Skin of body (tissue), 1 donor: ENCODE measurements at regions not wholly inside any gene's neighbourhood (a gene's known extent, or its start where the extent isn't known, plus 50 kb on each side); places are given as distances from the start of the nearest gene placed in this dataset.
"Not testable (repeated sequence)": the region's sequence is repeated elsewhere in the genome, so short reads cannot be mapped to it uniquely, and the experiment has no call there.

Experiments used
- DNase-seq: peaks from one replicate; lab custom pipeline; 2025; lab: John Stamatoyannopoulos, UW

DNA sequence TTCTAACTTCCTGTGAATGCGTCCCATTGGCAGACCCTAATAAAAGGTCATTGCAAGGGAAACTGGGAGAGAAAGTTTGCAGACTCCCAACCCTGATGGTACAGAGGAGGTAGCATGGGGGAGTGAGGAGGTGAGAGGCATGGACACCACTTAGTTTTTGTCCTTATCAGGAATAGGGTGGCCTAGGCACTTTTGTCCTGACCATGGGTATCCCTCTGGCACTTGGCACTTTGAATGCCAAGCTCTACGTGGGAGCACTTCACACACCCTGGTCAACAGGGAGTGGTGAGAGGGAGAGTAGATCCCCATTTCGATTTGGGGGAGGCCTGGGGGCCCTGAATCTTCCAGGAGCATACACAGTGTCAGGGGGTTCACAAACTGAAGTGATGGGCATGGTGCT lies 75.6 kb upstream of the SH3PXD2B start:
- no peak for DNase-seq

DNA sequence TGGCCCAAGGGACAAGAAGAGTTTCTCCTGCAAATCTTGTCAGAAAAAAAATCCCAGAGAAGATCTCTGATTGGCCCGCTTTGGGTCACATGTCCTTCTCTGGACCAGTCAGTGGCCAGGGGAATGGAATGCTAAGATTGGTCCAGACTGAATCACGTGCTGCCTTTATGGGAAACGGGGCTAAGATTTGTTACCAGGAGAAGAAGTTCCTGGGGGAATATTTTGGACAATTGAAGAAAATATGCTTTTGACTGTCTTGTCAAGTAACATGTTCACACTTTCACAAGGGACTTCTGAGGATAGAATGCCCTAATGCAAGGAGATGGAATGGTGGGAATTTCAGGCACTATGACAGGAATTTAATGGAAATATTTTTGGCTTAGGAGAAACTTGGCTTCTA lies 74.1 kb upstream of the SH3PXD2B start:
- no peak for DNase-seq

DNA sequence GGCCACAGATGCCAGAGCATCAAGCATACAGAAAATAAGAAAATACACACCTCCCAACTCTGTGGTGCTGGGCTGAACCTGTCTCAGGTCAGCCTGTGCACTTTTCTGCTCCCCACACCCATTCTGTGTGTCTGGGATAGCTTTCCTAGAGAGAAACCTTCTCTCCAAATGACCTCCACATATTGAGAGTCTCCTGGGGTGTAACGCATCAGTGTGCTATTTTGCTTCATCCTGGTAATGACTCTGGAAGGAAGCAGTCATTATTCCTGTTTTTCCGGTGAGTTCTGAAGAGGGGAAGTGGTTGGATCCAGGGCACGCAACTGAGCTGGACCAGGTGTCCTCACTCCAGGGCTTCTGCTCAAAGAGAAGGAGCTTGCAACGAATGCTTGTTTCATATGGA lies 73.2 kb upstream of the SH3PXD2B start:
- DNase-seq, result no peak

DNA sequence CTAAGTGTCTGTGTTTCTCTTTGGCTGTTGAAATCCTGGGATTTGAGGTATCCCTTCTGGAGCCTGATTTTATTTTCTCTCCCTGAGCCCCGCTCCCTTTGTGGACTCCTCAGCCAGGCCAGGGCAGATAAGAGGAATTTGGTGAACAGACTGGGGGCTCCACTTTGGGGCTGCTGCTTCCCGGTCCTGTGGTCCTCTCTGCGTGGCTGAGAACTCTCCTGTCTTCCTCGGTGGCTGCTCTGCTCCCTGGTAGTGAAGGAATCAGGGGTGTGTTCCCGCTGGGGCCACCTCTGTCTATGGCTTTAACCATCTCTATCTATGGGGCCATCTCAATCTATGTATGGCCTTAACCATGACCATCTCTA lies 71.7 kb upstream of the SH3PXD2B start:
- no peak for DNase-seq

DNA sequence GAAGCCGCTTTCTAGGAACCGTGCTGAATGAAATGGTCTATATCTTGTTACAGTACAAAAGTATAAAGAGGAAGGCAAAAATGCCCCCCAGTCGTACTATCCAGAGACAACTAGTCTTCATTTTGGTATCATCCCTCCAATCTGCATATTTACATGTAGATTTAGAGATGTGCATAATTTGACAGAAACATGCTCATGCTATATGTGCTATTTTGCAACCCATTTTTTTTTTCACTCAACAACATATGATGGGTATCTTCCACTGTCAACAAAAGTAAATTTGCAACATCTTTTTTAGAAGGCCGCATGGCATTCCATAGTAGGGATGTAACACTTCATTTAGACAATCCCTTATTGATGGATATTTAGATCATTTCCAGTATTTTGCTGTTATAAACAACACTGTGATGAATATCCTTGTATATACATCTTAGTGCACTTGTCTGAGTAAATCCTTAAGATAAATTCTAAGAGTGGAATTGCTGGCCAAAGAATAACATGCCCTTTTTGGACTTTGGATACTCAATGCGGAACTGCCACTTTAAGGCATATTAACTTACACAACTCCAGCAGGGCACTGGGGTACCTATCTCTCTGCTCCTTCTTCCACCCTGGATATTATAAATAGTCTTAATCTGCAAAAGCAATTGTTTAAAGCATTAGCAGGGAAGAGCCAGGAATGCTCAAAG lies 71.1 kb upstream of the SH3PXD2B start:
- no peak for DNase-seq

DNA sequence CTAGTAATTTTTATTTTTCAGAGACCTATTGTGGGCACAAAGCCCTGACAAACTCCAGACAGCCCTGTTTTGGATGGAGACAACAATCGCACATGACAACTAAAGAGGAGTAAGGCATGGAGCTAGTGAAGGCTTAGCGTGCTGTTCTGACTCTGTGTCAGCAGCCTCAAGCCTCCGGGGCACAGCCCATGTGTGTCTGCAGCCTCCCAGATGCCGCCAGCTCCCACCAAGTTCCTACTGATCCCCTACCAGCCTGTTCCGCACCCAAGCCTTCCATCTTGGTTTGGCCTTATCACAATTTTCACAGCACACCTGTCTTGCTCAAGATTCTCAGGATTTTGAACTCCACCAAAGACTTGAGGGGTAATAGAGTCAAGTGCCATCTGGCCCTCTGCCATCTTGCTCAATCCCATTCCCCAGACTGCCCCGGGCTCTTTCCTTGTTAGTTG lies 70.3 kb upstream of the SH3PXD2B start:
- no peak for DNase-seq

DNA sequence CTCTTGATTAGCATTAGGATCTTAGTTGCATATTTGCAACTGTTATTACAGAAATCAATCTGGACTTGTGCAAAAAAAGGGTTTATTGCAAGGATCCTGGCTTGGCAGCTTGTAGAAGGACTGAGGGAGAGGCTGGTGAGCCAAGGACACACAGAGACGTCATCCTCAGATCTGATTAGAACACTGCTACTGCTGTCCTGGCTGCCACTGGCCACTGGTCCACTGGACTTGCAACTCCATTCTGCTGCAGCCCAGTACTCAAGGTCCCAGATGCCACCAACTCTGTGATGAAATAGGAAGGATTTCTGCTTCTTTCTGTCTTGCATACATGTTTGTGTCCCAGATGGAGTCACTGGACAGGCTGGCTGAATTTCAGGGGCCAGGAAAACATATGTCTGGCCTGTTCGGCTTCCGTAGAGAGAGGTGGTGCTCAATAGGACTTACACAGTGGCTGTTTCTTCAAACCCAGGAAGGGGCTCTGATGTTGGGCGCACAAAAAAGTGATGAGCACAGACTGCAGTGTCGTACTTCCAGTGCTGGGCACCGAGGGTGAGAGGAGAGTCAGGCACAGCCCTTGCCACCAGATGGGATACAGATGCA lies 68.9 kb upstream of the SH3PXD2B start:
- DNase-seq, result no peak

DNA sequence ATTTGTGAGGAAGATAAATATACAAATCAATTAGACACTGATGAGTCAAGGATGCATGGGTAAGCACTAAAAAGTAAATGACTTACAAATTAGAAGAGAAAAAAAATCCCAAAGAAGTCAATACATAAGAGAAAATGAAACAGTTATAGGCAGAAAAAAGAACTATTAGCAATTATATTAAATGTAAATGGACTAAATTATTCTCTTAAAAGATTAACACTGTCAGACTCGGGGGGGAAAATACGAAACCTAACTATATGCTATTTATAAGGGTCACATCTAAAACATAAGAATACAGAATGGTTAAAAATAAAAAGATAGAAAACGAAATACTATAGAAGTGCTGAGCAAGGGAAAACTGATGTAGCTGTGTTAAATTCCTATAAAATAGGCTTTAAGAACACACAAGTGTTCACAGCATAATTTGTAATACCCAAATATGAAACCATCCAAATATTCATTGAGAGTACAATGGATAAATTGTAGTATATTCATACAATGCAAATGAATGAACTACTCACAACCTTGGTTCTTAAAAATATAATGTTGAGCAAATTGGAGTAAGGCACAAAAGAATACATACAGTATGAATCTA lies 67.1 kb upstream of the SH3PXD2B start:
- no peak for DNase-seq

DNA sequence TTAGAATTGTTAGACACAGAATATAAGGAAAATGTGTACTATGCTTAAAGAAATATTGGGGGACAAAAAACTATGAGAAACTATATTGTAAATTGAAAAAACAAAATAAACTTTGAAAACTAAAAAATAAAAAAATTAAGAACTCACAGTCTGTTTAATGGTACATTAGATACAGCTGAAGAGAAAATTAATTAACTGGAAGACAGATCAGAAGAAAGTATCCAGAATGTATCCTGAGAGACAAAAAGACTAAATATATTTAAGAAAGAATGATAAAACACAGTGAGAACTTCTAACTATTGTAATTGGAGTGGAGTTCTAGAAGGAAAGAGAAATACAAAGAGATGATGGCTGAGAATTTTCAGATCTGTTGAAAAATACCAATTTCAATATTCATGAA lies 57.6 kb upstream of the SH3PXD2B start:
- DNase-seq, result no peak

DNA sequence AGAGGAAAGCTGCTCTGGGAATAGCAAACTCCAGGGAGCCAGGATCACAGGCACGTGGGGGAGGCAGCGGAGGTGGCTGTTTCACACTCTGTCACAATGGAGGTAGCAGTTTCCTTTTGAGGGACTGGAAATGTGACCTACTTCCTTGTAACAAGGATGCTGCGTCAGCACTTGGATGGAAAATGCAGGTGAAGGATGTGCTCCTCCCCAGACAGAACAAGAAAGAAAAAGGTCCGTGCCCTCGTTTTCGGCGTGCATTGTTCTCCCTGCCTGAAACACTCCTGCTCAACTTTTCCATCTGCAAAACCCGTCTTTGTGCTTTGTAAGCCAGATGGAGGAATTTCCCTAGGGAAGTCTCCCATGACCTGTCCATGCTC lies 55.1 kb upstream of the SH3PXD2B start:
- DNase-seq, result no peak

DNA sequence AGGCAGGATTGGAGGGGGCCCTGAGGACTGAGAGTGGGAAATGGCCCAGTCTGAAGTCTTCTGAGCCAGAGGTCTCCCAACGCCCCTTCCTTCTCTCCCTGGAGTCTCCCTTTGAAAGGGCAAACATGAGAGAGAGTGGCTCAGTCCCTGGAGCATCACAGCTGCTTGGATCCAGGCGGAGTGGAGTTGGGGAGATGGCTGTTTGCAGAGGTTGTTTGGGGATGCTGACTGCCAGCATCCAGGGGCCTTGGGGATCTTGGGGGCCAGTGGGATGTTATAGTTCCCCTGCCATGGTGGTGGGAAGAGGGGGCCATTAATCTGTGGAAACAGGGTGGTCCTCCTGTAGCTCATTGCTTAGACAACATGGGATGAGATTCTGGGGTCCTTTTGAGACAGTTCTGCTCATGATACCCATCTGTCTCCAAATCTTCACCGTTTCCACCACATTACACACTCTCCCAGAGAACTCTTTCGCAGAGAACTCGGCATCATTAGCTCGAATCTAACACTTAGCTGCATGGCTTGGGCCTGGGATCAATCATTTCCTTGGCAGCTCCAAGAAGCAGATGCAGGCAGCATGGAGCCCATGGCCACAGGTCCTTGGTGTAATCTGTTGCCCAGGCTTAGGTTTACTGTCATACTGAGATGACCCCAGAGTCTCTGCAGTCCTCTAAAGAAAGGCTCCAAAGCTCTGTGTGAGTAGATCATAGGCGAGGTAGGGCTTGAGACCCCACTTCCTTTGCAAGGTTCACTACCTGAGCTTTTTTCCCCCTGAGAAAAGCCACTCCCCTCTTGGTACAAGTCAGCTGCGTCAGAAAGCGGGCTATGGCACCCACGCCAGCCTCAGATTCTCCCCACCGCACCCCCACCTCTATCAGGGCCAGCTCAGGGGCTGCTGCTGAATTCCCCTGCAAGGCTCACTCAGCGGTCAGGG lies 54.4 kb upstream of the SH3PXD2B start:
- no peak for DNase-seq

DNA sequence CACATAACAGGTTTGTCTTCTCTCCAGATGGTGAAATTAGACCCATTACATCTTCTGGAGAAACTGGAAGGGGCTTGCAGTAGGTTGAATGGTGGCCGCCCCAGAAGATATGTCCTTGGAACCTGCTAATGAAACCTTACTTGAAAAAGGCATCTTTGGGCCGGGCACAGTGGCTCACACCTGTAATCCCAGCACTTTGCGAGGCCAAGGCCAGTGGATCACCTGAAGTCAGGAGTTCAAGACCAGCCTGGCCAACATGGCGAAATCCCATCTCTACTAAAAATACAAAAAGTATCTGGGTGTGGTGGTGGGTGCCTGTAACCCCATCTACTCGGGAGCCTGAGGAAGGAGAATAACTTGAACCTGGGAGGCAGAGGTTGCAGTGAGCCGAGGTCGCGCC lies 53.2 kb upstream of the SH3PXD2B start:
- DNase-seq, result not testable (repeated sequence)

DNA sequence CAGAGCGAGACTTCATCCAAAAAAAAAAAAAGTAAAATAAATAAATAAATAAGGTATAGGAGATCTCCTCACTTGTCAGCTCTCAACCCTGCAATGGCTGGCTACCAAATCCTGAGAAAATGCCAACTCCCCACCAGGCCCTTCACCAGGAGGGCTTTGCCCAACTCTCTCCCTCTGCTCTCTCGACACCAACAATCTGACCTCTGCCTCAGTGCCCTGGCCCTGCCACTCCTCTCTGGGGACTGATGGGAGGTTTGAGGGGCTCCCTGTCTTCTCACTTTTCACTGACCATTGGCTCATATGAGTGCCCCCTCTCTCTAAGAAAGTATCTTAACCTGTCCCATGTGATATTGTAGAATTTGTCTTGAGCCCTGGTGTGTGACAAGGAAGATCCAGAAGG lies 52.6 kb upstream of the SH3PXD2B start:
- no peak for DNase-seq

DNA sequence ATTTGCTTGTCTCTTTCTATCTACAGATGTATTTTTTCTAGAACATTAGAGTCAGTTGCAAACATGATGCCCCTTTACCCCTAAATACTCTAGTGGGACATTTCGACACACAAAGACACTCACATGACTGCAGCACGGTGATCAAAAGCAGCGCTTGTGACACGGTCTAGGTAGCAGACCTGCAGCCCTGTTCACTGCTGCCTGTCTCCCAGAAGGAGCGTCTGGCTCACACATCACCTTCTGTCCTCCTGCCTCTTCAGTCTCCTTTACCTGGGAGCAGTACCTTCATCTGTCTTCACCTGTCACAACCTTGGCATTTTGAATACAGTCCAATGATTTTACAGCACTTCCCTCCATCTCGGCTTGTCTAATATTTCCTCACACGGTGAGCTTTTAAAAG lies 51.9 kb upstream of the SH3PXD2B start:
- no peak for DNase-seq

DNA sequence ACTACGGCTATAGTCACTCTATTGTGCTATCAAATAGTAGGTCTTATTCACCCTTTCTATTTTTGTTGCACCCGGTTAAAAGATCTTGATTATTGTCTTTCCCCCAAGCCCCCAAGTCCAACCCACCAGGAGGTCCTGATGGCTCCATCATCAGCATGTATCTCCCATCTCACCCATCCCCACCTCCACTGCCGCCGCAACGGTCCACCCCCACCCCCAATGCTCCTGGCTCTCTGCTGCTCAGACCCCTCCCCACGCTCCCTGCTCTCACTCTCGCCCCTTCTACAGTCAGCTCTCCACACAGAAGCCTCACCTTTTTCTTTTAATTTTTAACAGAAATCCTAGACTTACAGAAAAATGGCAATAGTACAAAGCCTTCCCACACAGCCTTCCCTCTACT lies 51.5 kb upstream of the SH3PXD2B start:
- no peak for DNase-seq

DNA sequence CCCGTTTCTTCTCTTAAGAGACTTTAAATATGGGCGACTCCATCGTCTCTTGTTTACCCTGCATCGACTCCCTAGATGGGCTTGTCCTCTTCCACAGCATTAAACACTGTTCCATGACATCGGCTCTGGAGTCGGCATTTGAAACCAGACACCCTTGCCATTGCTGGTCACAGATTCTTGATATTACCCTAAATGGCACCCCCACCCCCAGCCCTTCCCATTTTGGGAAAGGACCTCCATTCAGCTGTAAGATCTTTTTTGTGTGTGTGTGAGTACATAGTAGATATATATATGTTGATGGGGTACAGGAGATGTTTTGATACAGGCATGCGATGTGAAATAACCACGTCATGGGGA lies 51.1 kb upstream of the SH3PXD2B start:
- no peak for DNase-seq

DNA sequence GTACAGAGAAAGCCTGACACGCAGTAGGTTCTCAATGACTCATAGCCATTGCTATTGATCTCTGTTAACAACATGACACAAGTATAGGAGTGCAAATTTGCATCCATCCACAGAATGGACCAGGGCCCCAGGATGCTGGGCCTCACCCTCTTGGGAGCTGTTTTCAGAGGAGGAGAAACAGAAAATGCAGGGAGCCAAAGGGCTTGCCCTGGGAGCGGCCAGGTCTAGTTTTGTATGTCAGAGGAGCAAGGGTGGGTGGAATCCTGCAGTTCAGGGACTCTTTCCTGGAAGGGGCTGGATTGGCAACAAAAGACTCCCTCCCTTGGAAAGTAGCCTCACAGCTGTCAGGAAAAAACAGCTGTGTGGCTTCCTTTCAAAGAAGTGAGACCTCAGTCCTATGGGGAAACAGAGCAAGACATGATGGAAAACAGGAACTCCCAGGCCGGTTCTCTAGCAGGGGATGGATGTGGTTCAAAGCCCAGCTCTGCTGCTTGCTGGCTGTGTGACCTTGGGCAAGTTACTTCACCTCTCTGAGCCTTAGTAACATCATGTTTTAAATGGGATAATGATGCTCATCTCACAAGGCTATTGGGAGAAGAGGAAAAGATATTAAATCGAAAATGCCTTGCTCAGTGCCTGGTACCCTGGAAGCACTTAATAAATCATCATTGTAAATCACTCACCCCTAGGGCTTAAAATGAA lies 50.5 kb upstream of the SH3PXD2B start:
- peak; percentile 46 for DNase-seq

DNA sequence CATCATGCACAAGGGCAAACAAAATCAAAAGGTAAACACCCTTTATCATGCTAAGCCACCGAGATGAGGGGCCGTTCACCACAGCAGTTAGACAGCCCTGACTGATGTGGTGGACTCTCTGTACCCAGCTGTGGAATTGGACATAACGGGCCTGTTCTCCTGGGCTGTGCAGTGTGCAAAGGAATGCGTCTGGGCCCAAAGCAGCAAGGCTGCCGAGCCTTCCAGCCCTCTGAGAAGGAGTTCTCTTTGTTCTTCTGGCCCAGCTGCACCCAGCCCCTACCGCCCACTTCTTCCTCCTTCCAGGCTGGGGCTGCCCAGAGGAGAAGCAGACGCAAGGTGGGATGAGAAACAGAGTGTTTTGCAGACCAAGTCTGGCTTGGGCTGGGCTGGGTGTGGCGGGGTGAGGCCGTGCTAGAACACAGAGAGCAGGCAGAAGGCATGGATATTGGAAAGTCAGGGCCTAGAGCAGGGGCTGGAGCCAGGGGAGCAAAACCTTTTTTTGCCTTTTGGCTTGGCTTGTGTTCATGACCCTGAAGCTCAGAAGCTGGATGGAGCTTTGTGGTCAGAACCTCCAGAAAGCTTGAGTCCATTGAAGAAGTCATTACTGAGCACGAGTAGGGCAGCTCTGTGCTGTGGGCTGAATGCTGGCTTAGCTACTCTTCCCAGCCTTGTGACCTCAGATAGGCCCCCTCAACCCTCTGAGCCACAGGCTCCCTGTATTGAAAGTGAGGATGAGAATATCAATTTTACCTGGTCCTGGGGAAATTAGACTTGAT lies 49.8 kb upstream of the SH3PXD2B start:
- no peak for DNase-seq
